ENCODE measurements at regions not wholly inside any gene's neighbourhood (a gene's known extent, or its start where the extent isn't known, plus 50 kb on each side); places are given as distances from the start of the nearest gene placed in this dataset.

GRCh38 chr6:170483413-170483812, 69.7 kb downstream of the PSMB1 start:
- no peak for DNase-seq (ENCODE audit: low spot score)

DNA sequence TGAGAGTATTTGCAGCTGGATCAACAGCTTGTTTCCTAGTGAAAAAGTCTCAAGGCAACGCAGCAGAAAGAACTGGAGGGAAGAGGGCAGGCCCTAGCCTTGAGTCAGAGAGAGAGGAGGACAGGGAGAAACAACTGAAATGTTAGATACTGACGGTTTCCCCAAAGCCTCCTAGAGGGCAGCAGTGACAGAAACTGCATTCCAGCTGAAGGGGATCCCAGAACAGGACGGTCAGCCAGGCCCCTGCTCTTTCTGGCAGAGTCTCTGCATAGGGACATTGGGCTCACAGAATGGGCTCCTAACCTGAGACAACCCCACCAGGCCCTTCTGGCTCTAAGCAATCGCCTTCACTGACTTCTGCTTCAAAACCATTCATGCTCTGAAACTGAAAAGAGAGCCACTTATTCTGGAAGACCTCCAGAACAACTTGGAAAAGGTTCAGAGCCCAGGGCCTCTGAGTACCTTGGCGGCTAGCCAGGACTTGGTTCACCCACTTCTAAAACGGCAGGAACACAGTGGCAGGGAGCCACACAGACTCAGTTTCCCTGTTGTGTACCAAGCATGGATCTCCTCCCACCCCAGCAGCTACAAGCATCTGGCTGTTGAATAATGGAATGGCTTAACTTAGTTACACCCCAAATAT, 72.9 kb downstream of the PSMB1 start:
- no peak for DNase-seq (ENCODE audit: low spot score)

DNA sequence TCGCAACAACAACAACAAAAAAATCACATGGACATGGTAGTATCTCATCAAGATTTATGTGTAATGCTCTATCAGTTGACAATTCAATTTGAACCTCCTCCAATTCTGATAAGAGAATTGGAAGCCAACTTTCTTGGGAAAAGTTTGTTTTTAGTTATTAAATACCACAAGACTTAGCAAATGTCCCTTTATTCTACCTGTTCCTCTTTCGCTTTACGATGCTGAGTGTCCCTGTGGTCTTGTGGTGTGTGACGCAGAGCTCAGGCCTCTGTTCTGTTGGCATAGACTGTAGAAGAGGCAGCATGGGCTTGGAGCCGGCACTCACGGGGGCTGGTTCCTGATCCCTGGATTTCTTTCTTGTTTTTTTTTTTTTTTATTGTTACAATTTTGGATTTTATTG, 76.7 kb downstream of the PSMB1 start:
- DNase-seq (ENCODE audit: low spot score) = no peak

- no peak for DNase-seq (ENCODE audit: low spot score)
Measured at GRCh38 chr6:170475118-170475517, 78.0 kb downstream of the PSMB1 start.

GRCh38 chr6:170473801-170474200, 79.3 kb downstream of the PSMB1 start:
- DNase-seq (ENCODE audit: low spot score) = no peak

DNA sequence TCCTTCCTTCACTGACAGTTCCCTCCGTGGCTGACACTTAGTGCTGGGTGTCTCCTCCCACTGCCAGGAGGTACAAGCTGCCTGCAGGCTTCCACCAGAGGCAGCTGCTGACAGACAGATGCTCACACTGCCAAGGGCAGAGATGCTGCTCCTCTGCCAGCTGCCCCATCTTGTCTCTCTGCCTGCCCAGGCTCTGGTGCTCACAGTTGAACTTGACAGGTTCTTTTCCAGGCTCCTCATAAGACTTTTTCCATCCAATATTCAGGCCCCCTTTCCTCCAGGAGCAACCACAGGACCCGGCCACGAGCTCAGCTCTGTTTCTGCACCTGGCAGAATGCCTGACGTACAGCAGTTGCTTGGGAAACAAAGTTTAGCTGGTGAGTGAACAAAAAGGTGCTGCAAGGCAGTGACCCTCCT, 79.8 kb downstream of the PSMB1 start:
- no peak for DNase-seq (ENCODE audit: low spot score)

DNA sequence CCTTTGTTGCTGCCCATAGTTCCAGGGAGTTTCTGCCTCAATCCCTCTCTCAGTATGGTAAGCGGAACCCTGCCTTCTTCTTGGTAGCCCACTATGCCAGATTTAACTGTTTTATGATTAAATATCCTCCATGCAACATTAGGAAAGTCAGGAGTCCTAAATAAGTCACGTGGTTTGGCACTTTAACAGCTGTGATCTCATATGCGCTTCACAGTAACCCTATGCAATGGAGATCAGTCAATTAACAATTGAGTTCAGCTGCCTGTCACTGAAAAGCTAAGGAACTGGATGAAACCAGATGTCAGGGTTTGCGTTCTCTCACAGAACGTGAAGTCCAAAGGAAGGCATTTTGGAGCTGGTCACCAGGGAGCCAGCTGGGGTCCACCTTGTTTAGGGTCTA, 81.6 kb downstream of the PSMB1 start:
- no peak for DNase-seq (ENCODE audit: low spot score)

DNA sequence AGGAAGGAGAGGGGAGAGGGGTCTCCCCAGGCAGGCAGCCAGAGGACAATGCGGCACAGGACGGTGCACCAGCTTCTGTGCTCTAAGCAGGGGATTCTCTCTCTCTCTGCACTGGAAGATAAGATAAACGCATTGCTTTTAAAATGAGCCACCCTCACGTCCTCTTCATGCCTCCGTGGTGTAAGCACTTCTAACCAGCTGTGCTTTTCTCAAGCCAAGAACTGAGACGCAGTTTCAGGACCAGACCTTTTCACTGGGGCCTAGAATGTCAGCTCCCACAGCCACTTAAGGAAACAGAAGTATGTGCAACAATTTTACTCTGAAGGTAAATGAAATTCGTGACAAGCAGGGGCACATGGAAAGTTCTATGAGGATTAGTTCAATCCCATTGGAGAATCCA, 82.4 kb downstream of the PSMB1 start:
- no peak for DNase-seq (ENCODE audit: low spot score)

DNA sequence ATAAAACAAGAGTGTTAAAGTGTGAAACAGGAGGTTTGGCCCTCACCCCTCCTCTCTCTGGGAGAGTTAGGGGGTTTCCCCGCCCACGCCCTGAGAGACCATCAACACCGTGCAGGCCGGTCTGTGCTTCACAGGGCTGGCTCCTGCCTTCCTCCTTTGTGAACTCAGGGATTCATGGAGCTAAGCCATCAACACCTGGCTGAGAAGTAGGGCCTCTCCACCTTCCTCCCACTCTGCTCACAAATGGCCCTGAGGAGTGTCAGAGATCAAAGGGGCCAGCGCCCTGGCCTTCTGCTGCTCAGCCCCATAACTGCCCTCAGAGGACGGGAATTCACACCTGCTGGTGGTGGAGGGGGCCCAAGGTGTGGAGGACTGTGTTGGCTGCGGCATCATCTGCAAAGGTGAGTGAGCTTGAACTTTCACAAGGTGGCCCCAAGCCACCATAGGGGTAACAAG, 88.6 kb downstream of the PSMB1 start:
- no peak for DNase-seq (ENCODE audit: low spot score)

- no peak for DNase-seq (ENCODE audit: low spot score)
Measured at GRCh38 chr6:170464080-170464479, 89.0 kb downstream of the PSMB1 start.

- no peak for DNase-seq (ENCODE audit: low spot score)
Measured at GRCh38 chr6:170463101-170463721, 89.9 kb downstream of the PSMB1 start.

GRCh38 chr6:170462366-170463020, 90.6 kb downstream of the PSMB1 start:
- no peak for DNase-seq (ENCODE audit: low spot score)

- DNase-seq (ENCODE audit: low spot score) = no peak
Measured at GRCh38 chr6:170461556-170462365, 91.3 kb downstream of the PSMB1 start.

DNA sequence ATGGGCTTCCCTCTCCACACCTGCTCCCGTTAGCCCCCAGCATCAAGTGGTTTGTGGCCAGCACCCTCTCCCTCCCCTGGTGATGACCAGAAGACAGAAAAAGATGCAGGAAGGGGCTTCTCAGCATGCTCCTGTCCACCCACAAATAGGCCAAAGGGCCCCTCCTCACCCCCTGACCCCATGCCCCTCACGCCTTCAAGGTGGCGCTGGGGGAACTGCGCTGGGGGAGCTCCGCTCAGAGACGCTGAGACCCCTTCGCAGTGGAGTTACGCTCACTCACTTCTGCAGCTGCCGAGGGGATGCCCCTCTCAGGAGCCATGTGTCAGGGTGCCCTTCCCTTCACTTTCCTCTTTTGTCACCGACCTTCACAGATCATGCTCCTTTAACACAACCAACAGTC, 92.0 kb downstream of the PSMB1 start:
- no peak for DNase-seq (ENCODE audit: low spot score)

DNA sequence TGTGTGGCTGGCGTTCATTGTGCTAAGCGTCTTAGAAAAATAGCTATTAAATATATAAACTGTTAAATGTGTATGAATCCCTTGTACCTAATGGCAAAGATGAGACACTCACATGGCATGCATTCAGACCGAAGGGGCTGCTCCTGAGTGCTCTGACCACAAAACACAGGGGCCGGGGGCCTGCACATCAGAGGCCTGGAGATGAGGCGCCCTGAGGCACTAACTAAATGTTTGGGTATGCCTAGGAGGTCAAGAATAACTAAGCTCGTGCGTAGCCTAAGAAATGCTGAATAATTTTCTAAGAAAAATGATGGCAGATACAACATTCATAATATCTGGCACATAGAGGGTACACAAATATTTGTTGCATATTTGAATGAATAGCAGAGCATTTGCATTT, 92.5 kb downstream of the PSMB1 start:
- no peak for DNase-seq (ENCODE audit: low spot score)

DNA sequence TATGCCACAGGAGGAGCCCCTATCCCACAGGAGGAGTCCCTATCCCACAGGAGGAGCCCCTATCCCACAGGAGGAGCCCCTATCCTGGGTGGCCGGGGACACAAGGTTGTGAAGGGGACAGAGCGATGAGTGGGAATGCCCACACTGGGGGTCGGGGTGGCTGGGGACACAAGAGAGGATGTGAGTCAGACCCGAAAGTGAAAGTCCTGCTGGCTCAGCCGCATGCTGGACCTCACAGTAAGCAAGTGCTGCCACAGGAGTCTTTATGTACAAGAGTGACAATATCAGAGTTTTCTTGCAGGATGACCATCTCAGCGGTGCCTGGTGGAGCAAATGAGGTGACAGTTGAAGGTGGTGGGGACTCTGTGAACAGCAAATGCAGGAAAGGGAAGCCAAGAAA, 93.7 kb downstream of the PSMB1 start:
- peak; percentile 53 for DNase-seq (ENCODE audit: low spot score)

DNA sequence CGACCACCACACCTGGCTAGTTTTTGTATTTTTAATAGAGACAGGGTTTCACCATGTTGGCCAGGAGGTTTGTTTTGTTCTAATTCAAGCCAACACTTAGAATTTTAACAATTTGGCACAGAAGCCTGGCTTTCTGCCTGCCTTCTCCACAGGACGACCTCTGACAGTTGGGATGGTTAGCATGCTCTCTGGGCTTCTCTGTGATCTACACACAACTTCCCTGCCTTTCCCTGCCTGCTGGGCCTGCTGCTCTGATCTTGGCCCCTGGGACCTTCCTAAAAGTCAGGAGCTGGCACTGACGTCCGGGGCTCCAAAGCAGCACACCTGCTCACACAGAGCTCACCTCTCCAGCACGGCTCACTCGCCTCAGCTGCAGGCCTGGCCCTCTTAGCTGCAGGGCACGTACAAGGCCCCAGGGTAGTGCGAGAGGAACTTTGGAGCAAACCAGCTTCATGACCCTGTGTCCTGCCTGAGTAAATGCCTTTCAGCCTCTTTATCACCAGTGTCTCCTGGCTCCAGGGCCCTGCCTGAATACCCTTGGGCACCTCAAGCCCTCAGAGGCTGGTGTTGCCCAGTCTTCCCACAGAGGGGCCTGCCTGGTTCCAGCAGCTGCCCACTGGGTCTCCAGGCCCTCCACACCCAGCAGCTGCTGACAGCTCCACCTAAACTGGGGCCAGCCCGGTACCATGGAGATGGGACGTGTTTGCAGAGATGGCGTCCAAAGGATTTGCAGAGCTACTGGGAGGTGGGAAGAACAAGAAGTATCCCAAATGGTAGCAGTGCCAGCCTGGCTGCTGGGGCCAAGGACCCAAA, 96.0 kb downstream of the PSMB1 start:
- no peak for DNase-seq (ENCODE audit: low spot score)

All from NAMALWA (cell line).